Activated CD4-positive, alpha-beta memory T cell treated with anti-CD3 and anti-CD28 coated beads for 36 hours (primary cell): ENCODE measurements at regions not wholly inside any gene's neighbourhood (a gene's known extent, or its start where the extent isn't known, plus 50 kb on each side); places are given as distances from the start of the nearest gene placed in this dataset.

Experiments used
- CTCF ChIA-PET: fragments of 350-600 bp; sonication (Branson Sonifier 250); formaldehyde crosslinking; loops from one replicate; lab custom pipeline; 2021; ENCODE audit warnings: antibody characterized with exemption, inconsistent platforms; lab: Charles Lee
- POLR2A ChIA-PET: fragments of 350-600 bp; sonication (Branson Sonifier 250); formaldehyde crosslinking; loops from one replicate; lab custom pipeline; 2021; ENCODE audit warnings: antibody characterized with exemption; lab: Charles Lee
- DNase-seq: peaks from one replicate; pipeline ENCODE4 v3.0.0-alpha.2; 2020
- H3K27ac Mint-ChIP-seq: one replicate; pipeline ENCODE4 v1.8.0; 2021; ENCODE audit warnings: mixed read lengths
- H3K27me3 Mint-ChIP-seq: one replicate; pipeline ENCODE4 v1.8.0; 2021; ENCODE audit warnings: mixed read lengths
- H3K36me3 Mint-ChIP-seq: one replicate; pipeline ENCODE4 v1.8.0; 2021; ENCODE audit warnings: mixed read lengths
- H3K4me1 Mint-ChIP-seq: one replicate; pipeline ENCODE4 v1.8.0; 2021; ENCODE audit warnings: low read depth, mixed read lengths
- H3K4me3 Mint-ChIP-seq: one replicate; pipeline ENCODE4 v1.8.0; 2021; ENCODE audit warnings: mild to moderate bottlenecking, mixed read lengths
- H3K9me3 Mint-ChIP-seq: one replicate; pipeline ENCODE4 v1.8.0; 2021; ENCODE audit warnings: mixed read lengths
- intact Hi-C: fragments of 100-400 bp; cut with micrococcal nuclease; formaldehyde crosslinking; loops from one replicate; pipeline ENCODE4 v1.15.1; 2023

DNA sequence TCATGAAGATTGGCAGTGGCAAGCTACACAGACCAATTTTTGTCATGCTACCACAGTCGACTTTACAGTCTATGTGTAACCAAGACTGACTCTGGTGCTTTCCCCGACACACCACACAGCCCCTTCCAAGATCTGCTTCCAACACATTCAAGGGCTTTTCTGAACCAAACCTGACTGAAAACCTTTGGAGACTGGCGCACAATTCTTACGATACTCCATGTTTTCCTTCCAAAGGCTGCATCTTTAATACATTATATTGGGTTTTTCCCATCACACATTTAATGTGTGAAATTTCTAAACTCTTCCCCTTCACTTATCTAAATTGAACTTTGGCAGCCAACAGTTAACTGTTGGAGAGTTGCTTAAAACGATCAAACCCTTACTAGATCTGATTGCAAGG is 127.7 kb upstream of the SOX5 start:
- Mint-ChIP-seq H3K36me3 (no peaks in the 10 kb centered on the region), H3K4me3 (no peak overlapping the region), H3K4me1 (no peaks in the 10 kb centered on the region), H3K9me3 (no peaks in the 10 kb centered on the region), H3K27ac (no peak overlapping the region), H3K27me3 (no peaks in the 10 kb centered on the region)
- intact Hi-C loops, result no loop called here
- ChIA-PET POLR2A (no interaction called here), CTCF (no interaction called here)
- DNase-seq, result no peak

DNA sequence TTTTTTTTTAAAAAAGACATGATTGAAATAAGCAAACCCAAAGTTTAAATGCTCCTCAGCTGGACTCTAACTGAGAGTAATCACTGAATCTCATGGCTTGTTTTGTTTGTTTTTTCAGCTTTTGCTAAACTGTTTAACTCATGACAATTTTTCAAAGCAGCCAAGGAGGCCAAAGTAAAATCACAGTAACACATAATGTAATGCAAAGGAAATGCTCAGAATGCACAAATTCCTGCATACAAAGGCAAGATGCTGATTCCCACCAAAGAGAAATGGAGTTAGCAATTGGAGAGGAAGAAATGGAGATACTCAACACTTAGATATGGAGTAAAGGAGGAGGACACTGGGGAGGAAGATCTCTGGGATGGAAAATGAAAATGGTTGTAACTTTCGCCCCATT is 126.2 kb upstream of the SOX5 start:
- intact Hi-C loops, result no loop called here
- no peaks in the 10 kb centered on the region for H3K36me3 Mint-ChIP-seq
- H3K27ac Mint-ChIP-seq, result no peak overlapping the region
- no peak overlapping the region for H3K4me3 Mint-ChIP-seq
- H3K4me1 Mint-ChIP-seq, result no peaks in the 10 kb centered on the region
- no peaks in the 10 kb centered on the region for H3K27me3 Mint-ChIP-seq
- no peaks in the 10 kb centered on the region for H3K9me3 Mint-ChIP-seq
- ChIA-PET POLR2A (interaction anchor here (0.6 kb wide), 1 partner anchor 354 kb away, joined by 4 read pairs; no protein-coding TSS in a partner anchor), CTCF (interaction anchor here (0.7 kb wide), 1 partner anchor 195 kb away, joined by 3 read pairs; no protein-coding TSS in a partner anchor)
- DNase-seq, result no peak

DNA sequence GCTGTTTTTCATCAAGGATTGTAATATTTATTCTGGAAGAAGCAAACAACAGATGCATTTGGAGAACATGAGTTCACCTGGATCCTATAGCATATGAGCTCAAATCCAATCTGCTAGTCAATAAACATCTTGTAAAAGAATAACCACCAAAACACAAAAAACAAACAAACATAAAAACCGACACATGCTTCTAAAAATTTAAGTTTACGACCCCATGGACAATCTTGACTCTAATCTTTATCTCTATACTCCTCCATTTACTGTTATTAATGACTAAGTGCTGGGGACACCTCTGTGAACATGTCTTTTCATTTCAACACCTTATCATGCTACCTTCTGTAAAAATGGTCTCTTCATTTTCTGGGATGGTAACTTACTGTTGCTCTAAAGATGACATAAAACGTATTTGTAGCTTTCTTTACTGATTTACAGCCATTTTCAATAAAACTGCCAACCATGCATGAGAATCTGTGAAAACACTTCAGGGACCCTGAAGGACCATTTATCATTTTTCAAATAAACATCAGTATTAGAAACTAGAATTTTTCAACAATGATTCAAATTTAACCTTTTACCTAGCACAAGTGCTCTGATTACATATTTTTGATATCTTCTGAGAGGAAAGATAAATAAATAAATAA is 123.8 kb upstream of the SOX5 start:
- ChIA-PET CTCF (no interaction called here), POLR2A (no interaction called here)
- DNase-seq, result no peak
- Mint-ChIP-seq H3K4me3 (no peak overlapping the region), H3K27me3 (no peaks in the 10 kb centered on the region), H3K36me3 (no peaks in the 10 kb centered on the region), H3K9me3 (no peaks in the 10 kb centered on the region), H3K27ac (no peak overlapping the region), H3K4me1 (no peaks in the 10 kb centered on the region)
- intact Hi-C loops, result no loop called here

DNA sequence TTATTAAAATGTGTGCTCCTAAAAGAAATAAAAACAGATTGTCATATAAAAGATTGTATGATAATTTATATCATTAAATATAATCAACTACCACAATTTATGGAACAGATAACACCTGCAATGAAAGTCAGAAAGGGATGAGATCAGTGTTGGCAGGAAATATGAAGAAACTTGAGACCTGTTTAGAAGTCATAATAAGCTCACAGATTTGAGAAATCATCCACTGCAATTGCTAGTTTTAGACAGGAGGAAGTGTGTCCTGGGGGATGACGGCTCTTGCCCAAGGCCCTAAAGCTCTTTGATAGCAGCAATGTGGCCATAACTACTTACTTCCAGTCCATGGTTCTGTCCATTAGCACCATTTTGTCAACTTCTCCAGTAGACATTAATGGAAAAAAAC is 122.8 kb upstream of the SOX5 start:
- H3K4me1 Mint-ChIP-seq, result no peaks in the 10 kb centered on the region

DNA sequence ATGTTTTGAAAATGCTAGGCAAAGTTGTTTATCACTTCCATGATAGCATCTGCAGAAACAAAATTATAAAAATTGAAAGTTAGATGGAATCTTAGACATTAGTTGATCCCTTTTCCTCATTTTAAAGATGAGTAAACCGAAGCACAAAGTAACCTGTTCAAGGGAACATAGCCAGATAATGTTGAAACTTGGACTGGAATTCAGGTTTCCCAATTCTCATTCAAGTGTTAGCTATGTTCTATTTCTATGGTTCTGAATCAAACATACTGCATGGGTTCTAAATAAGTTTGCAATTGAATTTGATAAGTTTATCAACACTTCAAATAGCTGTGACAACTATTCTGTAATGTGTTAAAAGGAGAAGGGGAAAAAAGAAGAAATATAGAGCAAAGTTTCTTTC is 122.4 kb upstream of the SOX5 start:
- Mint-ChIP-seq H3K9me3 (no peaks in the 10 kb centered on the region), H3K27me3 (no peaks in the 10 kb centered on the region), H3K4me3 (no peak overlapping the region), H3K4me1 (no peaks in the 10 kb centered on the region), H3K27ac (no peak overlapping the region), H3K36me3 (no peaks in the 10 kb centered on the region)
- ChIA-PET POLR2A (no interaction called here), CTCF (no interaction called here)
- intact Hi-C loops, result no loop called here
- no peak for DNase-seq

More for the DNA sequence above, 122.8 kb upstream of the SOX5 start:
- CTCF ChIA-PET, result no interaction called here
- no peak overlapping the region for H3K27ac Mint-ChIP-seq
- no peak overlapping the region for H3K4me3 Mint-ChIP-seq
- DNase-seq, result no peak
- no peaks in the 10 kb centered on the region for H3K9me3 Mint-ChIP-seq
- intact Hi-C loops, result no loop called here
- H3K36me3 Mint-ChIP-seq, result no peaks in the 10 kb centered on the region
- POLR2A ChIA-PET, result no interaction called here
- H3K27me3 Mint-ChIP-seq, result no peaks in the 10 kb centered on the region

DNA sequence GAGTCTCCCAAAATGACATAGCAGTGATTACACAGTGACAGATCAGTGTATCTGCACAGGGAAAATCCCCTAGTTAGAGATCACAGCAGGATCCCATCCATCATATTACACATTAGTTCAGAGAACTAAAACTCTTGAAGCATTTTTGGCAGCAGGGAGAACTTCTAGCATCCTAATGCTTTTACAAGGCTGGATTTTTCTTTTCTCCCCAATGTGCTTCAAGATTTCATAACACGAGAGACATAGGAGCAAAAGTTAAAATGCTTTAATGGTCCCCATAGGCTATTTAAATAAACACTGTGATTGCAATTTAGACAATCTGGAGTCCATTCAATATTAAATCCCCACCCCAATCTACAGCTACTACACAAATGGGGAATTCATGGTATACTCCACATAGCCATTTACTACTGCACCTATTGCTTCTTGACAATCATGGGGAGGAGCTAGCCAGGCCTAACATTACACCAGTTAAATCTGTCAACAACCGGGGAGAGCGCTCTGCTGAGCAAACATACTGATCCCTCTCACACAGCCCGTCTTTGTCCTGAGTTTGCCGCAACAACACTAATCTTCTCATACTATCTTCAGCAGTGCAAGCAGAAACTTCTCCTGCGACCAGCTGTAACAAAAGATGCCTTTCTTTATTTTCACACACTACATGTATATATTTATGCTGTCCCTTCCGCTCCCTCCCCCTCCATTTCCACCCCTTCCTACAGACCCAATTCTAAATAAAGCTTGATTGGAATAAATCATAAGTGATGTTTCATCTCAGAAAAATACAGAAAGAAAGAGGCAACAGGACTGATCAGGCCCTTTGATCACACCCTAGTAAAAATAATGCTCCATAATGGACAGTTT is 120.3 kb upstream of the SOX5 start:
- intact Hi-C loops, result no loop called here
- no peaks in the 10 kb centered on the region for H3K4me1 Mint-ChIP-seq
- no peak overlapping the region for H3K4me3 Mint-ChIP-seq
- no peak for DNase-seq
- ChIA-PET POLR2A (no interaction called here), CTCF (no interaction called here)
- no peaks in the 10 kb centered on the region for H3K36me3 Mint-ChIP-seq
- no peaks in the 10 kb centered on the region for H3K9me3 Mint-ChIP-seq
- no peak overlapping the region for H3K27ac Mint-ChIP-seq
- H3K27me3 Mint-ChIP-seq, result no peaks in the 10 kb centered on the region

DNA sequence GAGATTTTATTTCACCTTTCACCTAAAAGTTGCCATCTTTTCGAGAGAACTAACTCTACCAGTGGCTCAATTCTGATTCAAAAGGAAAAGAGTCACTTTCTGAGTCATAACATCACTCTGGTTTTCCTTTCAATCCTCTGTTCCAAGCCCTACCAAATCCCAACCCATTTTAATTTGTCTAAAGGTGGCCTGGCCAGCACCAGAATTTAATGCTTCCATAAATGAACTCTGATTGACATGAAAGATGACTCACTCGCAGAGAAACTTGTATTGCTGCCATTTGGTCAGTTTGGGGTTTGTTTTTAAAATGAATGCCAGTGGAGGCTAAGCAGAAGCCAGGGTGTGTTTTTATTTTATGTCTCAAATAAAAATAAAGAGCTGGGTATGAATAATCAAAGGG is 117.4 kb upstream of the SOX5 start:
- POLR2A ChIA-PET, result no interaction called here
- H3K9me3 Mint-ChIP-seq, result no peaks in the 10 kb centered on the region
- H3K4me1 Mint-ChIP-seq, result no peaks in the 10 kb centered on the region
- no peaks in the 10 kb centered on the region for H3K36me3 Mint-ChIP-seq
- CTCF ChIA-PET, result no interaction called here
- intact Hi-C loops, result no loop called here
- no peak overlapping the region for H3K4me3 Mint-ChIP-seq
- no peak overlapping the region for H3K27ac Mint-ChIP-seq
- no peaks in the 10 kb centered on the region for H3K27me3 Mint-ChIP-seq
- DNase-seq, result no peak

DNA sequence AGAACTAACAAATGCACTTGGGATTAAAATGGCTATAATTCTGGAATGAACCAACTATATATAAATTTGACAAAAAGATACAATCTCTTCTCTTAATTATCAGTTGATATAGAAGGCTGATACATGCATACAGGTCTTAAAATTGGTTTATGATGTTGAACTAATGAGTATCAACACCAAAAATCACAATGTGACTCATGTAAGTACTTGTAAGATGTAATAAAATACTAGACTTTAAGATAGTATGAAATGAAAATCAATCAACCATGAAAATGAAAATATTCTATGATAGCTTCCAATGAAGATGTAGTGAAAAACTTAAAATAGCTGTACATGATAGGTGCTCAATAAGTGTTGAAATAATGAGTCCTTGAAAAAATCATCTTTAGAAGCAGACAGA is 116.6 kb upstream of the SOX5 start:
- no peaks in the 10 kb centered on the region for H3K36me3 Mint-ChIP-seq
- no peaks in the 10 kb centered on the region for H3K9me3 Mint-ChIP-seq
- ChIA-PET POLR2A (no interaction called here), CTCF (no interaction called here)
- H3K27me3 Mint-ChIP-seq, result no peaks in the 10 kb centered on the region
- H3K4me3 Mint-ChIP-seq, result no peak overlapping the region
- no peaks in the 10 kb centered on the region for H3K4me1 Mint-ChIP-seq
- no peak for DNase-seq
- H3K27ac Mint-ChIP-seq, result no peak overlapping the region
- intact Hi-C loops, result no loop called here

DNA sequence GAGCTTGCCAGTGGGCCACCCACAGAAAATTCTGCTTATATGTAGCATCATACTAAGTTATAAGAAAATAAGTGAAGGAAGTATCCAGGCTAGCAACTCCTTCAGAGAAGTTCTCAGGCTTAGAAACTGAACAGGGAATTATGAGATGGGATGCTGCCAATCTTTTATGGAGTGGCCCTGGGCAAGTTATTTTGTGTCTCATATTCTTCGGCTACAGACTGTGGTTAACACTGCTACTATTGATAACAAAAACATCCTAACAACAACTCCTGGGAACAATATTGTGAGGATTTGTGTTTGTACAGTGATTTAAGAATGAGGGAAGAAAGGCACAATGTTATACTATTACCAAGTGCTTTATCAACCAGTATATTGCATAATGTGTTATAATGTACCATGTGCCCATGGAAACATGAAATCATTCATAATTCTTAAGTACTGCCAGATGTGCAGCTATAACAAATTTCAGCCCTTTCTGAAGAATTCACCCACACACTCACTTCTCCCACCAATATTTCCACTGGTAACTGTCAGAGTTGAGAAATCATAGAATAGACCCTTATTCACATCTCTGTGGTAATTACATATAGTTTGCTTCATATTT is 113.3 kb upstream of the SOX5 start:
- POLR2A ChIA-PET, result no interaction called here
- H3K27ac Mint-ChIP-seq, result no peak overlapping the region
- no peaks in the 10 kb centered on the region for H3K4me1 Mint-ChIP-seq
- no peak for DNase-seq
- H3K36me3 Mint-ChIP-seq, result no peaks in the 10 kb centered on the region
- intact Hi-C loops, result no loop called here
- CTCF ChIA-PET, result no interaction called here
- H3K27me3 Mint-ChIP-seq, result no peaks in the 10 kb centered on the region
- no peaks in the 10 kb centered on the region for H3K9me3 Mint-ChIP-seq
- H3K4me3 Mint-ChIP-seq, result no peak overlapping the region

DNA sequence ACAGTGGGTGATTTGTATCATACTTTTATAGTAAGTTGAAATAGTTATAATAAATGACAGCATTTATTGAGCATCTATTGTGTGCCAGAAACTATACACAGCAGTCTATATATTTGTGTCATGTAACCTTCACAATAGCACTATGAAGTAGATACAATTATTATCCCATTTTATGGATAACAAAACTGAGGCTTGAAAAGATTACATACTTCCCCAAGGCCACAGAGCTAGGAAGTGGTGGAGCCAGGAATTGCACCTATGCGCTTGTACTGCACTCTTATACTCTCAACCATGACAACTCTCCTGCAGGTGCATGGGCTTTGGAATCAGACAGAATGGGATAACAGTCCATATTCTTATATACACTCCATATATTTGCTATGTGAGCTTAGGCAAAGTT is 110.6 kb upstream of the SOX5 start:
- Mint-ChIP-seq H3K27ac (no peak overlapping the region), H3K4me1 (no peaks in the 10 kb centered on the region), H3K36me3 (no peaks in the 10 kb centered on the region), H3K4me3 (no peak overlapping the region), H3K27me3 (no peaks in the 10 kb centered on the region), H3K9me3 (peaks cover 2% of the 10 kb centered on the region)
- no peak for DNase-seq
- ChIA-PET CTCF (no interaction called here), POLR2A (no interaction called here)
- intact Hi-C loops, result no loop called here

DNA sequence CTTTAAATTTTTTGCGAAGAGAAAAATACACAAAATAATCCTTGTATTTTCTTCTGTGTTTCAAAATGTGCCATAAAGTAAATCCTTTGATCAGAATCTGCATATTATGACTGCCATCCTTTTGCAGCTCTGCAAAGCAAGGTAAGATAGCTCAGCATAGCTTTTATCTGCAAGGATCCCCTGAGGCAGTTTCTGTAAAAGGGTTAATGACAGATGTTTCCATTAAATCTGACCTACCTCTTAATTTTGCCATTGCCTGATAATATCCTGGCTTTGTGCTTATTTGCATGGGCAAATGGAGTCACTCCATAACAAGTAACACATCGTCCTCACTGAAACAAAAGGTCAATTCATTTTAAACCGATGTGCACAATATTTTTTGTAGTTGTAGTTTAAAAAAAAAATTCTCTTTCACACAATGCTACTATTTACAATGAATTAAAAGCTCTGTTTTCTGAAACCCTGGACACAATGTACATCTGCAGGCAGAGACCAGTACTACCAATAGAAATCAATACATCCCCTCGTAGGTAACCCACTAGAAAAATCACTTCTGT is 108.5 kb upstream of the SOX5 start:
- peaks cover 2% of the 10 kb centered on the region for H3K9me3 Mint-ChIP-seq
- no peak overlapping the region for H3K27ac Mint-ChIP-seq
- no peak for DNase-seq
- ChIA-PET POLR2A (no interaction called here), CTCF (no interaction called here)
- H3K4me1 Mint-ChIP-seq, result no peaks in the 10 kb centered on the region
- intact Hi-C loops, result no loop called here
- H3K27me3 Mint-ChIP-seq, result no peaks in the 10 kb centered on the region
- H3K4me3 Mint-ChIP-seq, result no peak overlapping the region
- H3K36me3 Mint-ChIP-seq, result no peaks in the 10 kb centered on the region

DNA sequence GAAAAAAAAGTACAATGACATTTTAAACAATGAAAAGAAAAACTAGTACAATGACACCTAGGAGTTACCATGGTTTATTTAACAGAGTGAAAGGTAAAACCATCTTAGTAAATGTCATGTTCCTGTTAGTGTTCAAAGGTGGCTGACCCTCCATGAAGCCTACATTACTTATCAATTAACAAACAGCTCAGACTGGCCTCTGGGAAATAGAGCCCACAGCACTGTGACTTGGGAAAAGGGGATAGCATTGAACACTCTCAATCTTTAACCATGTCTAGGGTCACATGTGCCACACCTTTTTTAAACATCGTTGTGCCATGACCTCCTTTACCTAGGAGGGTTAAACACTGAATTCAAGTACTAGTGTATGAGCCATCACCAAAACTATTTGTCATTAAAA is 106.3 kb upstream of the SOX5 start:
- intact Hi-C loops, result no loop called here
- no peak for DNase-seq
- no peaks in the 10 kb centered on the region for H3K4me1 Mint-ChIP-seq
- H3K4me3 Mint-ChIP-seq, result no peak overlapping the region
- peaks cover 2% of the 10 kb centered on the region for H3K9me3 Mint-ChIP-seq
- H3K36me3 Mint-ChIP-seq, result no peaks in the 10 kb centered on the region
- no peak overlapping the region for H3K27ac Mint-ChIP-seq
- ChIA-PET POLR2A (no interaction called here), CTCF (no interaction called here)
- H3K27me3 Mint-ChIP-seq, result no peaks in the 10 kb centered on the region
